Activated naive CD8-positive, alpha-beta T cell (primary cell): ENCODE measurements at regions not wholly inside any gene's neighbourhood (a gene's known extent, or its start where the extent isn't known, plus 50 kb on each side); places are given as distances from the start of the nearest gene placed in this dataset.

Experiments used
- H3K27ac Mint-ChIP-seq: one replicate; pipeline ENCODE4 v1.8.0; 2021; ENCODE audit warnings: mixed read lengths
- H3K27me3 Mint-ChIP-seq: one replicate; pipeline ENCODE4 v1.8.0; 2021; ENCODE audit warnings: mixed read lengths
- H3K36me3 Mint-ChIP-seq: one replicate; pipeline ENCODE4 v1.8.0; 2021; ENCODE audit warnings: mixed read lengths
- H3K4me1 Mint-ChIP-seq: one replicate; pipeline ENCODE4 v1.8.0; 2021; ENCODE audit warnings: low read depth, mixed read lengths
- H3K4me3 Mint-ChIP-seq: one replicate; pipeline ENCODE4 v1.8.0; 2021; ENCODE audit warnings: mild to moderate bottlenecking, mixed read lengths
- H3K9me3 Mint-ChIP-seq: one replicate; pipeline ENCODE4 v1.8.0; 2021; ENCODE audit warnings: low read depth, mixed read lengths

- Mint-ChIP-seq H3K27me3 (peaks cover 3% of the 10 kb centered on the region), H3K27ac (no peak overlapping the region), H3K9me3 (peaks cover 4% of the 10 kb centered on the region), H3K4me1 (no peaks in the 10 kb centered on the region), H3K4me3 (no peak overlapping the region), H3K36me3 (no peaks in the 10 kb centered on the region)
Observed at GRCh38 chr17:65455154-65455971, 106.1 kb downstream of the AXIN2 start.

DNA sequence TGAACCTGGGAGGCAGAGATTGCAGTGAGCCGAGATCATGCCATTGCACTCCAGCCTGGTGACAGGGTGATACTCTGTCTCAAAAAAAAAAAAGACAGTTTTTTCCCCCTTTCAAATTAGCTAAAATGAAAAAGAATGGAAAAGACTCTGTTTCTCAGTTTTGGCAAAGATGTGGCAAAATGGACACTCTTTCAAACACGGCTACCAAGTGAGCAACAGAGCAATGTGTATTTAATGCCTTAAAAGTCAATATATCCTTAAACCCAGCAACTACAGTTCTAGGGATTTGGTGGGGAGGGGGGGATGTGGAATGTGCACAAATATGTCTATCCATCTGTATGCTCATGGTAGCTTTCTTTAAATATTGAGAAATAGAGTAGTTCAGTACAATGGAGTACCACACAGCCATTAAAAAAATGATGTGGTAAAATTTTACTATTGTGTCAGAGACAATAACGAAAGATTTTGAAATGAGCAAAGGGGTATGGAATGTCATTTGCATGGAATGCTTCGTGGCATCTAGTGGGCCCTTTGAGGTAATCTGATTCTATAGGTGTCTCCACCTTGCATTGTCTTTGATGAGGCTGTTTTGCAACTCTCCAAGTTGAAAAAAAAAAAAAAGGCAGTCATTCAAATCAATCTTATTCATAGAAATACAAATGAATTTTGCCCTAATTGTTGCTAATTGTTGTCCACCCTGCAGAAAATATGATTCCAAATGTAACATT is 108.1 kb downstream of the AXIN2 start:
- H3K4me3 Mint-ChIP-seq: no peak overlapping the region
- H3K36me3 Mint-ChIP-seq: no peaks in the 10 kb centered on the region
- H3K27me3 Mint-ChIP-seq: no peaks in the 10 kb centered on the region
- peaks cover 4% of the 10 kb centered on the region for H3K9me3 Mint-ChIP-seq
- H3K27ac Mint-ChIP-seq: no peak overlapping the region
- no peaks in the 10 kb centered on the region for H3K4me1 Mint-ChIP-seq

GRCh38 chr17:65449495-65449894 is 112.0 kb downstream of the AXIN2 start:
- H3K4me3 Mint-ChIP-seq: no peak overlapping the region
- H3K9me3 Mint-ChIP-seq: peaks cover 4% of the 10 kb centered on the region
- no peaks in the 10 kb centered on the region for H3K27me3 Mint-ChIP-seq
- no peaks in the 10 kb centered on the region for H3K36me3 Mint-ChIP-seq
- no peaks in the 10 kb centered on the region for H3K4me1 Mint-ChIP-seq
- no peak overlapping the region for H3K27ac Mint-ChIP-seq

- Mint-ChIP-seq H3K9me3 (peaks cover 4% of the 10 kb centered on the region), H3K27me3 (peaks cover 4% of the 10 kb centered on the region), H3K4me1 (no peaks in the 10 kb centered on the region), H3K27ac (no peak overlapping the region), H3K4me3 (no peak overlapping the region), H3K36me3 (peaks cover 6% of the 10 kb centered on the region)
Observed at GRCh38 chr17:65447823-65448222, 113.6 kb downstream of the AXIN2 start.

- Mint-ChIP-seq H3K36me3 (peaks cover 6% of the 10 kb centered on the region), H3K27ac (no peak overlapping the region), H3K4me3 (no peak overlapping the region), H3K9me3 (peaks cover 4% of the 10 kb centered on the region), H3K4me1 (no peaks in the 10 kb centered on the region), H3K27me3 (peaks cover 4% of the 10 kb centered on the region)
Observed at GRCh38 chr17:65446838-65447526, 114.5 kb downstream of the AXIN2 start.

- Mint-ChIP-seq H3K27me3 (peaks cover 4% of the 10 kb centered on the region), H3K4me3 (no peak overlapping the region), H3K4me1 (no peaks in the 10 kb centered on the region), H3K27ac (no peak overlapping the region), H3K9me3 (no peaks in the 10 kb centered on the region), H3K36me3 (peaks cover 6% of the 10 kb centered on the region)
Observed at GRCh38 chr17:65446043-65446442, 115.4 kb downstream of the AXIN2 start.

DNA sequence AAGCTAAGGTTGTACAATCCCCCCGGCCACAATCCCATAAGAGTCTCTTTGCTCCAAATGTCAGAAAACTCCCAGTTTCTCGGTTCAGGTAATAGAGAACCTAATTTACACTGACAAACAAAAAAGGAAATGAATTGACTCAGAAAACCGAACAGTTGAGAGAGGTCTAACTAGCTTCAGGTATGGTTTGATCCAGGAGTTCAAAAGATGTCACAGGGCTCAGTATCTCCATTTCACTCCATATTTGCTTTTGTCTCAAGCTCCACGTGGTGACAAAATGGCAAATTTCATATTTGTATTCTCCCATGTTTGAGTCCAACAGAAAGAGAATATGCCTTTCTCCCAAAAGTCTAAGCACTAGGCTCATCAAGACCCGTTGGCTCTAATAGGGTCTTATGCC is 117.4 kb downstream of the AXIN2 start:
- Mint-ChIP-seq H3K27me3 (peaks cover 5% of the 10 kb centered on the region), H3K4me1 (no peaks in the 10 kb centered on the region), H3K4me3 (no peak overlapping the region), H3K36me3 (peaks cover 6% of the 10 kb centered on the region), H3K9me3 (no peaks in the 10 kb centered on the region), H3K27ac (no peak overlapping the region)

GRCh38 chr17:65442691-65443090 is 118.8 kb downstream of the AXIN2 start:
- H3K4me3 Mint-ChIP-seq: no peak overlapping the region
- H3K27me3 Mint-ChIP-seq: peaks cover 10% of the 10 kb centered on the region

GRCh38 chr17:65442250-65442649 is 119.2 kb downstream of the AXIN2 start:
- peaks cover 6% of the 10 kb centered on the region for H3K36me3 Mint-ChIP-seq
- no peaks in the 10 kb centered on the region for H3K9me3 Mint-ChIP-seq
- no peak overlapping the region for H3K4me3 Mint-ChIP-seq
- peaks cover 10% of the 10 kb centered on the region for H3K27me3 Mint-ChIP-seq
- no peak overlapping the region for H3K27ac Mint-ChIP-seq
- no peaks in the 10 kb centered on the region for H3K4me1 Mint-ChIP-seq

More at GRCh38 chr17:65442691-65443090, 118.8 kb downstream of the AXIN2 start:
- no peaks in the 10 kb centered on the region for H3K4me1 Mint-ChIP-seq
- H3K36me3 Mint-ChIP-seq: peaks cover 6% of the 10 kb centered on the region
- H3K9me3 Mint-ChIP-seq: no peaks in the 10 kb centered on the region
- no peak overlapping the region for H3K27ac Mint-ChIP-seq

GRCh38 chr17:65441053-65441605 is 120.3 kb downstream of the AXIN2 start:
- H3K4me1 Mint-ChIP-seq: no peaks in the 10 kb centered on the region
- peaks cover 6% of the 10 kb centered on the region for H3K36me3 Mint-ChIP-seq
- peaks cover 10% of the 10 kb centered on the region for H3K27me3 Mint-ChIP-seq
- H3K27ac Mint-ChIP-seq: peak overlapping the region; percentile 75
- no peaks in the 10 kb centered on the region for H3K9me3 Mint-ChIP-seq
- no peak overlapping the region for H3K4me3 Mint-ChIP-seq

DNA sequence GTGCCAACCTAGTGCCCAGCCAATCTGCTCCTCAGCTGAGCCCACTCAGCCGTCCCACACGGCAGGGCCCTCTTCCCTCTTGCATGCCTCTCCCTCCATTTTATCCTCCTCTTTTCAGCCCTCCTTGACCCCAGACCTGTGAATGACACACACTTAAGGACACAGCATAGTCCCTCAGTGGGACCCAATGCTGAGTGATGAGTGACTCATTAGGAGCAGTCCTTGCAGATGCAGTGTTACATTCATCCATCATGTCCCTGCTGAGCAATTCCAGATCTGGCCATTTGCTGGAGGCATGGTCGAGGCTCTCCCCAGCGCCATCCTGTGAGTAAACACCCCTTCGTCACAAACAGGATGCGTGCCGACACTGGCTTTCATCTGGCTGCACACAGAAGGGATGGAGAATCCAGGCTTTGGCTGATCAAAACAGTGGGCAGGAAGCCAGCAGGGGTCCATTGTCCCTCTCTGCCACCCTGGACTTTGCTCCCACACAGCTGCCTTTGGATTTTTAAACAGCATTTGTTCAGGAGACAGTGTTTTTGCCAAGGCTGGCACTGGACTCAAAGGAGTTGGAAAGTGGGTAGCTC is 122.6 kb downstream of the AXIN2 start:
- H3K36me3 Mint-ChIP-seq: peaks cover under 1% of the 10 kb centered on the region
- H3K27ac Mint-ChIP-seq: no peak overlapping the region
- H3K9me3 Mint-ChIP-seq: no peaks in the 10 kb centered on the region
- H3K4me3 Mint-ChIP-seq: no peak overlapping the region
- peaks cover 10% of the 10 kb centered on the region for H3K4me1 Mint-ChIP-seq
- H3K27me3 Mint-ChIP-seq: peaks cover 10% of the 10 kb centered on the region

GRCh38 chr17:65438173-65438572 is 123.3 kb downstream of the AXIN2 start:
- Mint-ChIP-seq H3K27ac (no peak overlapping the region), H3K4me3 (no peak overlapping the region), H3K9me3 (no peaks in the 10 kb centered on the region), H3K4me1 (peaks cover 16% of the 10 kb centered on the region), H3K36me3 (no peaks in the 10 kb centered on the region), H3K27me3 (peaks cover 8% of the 10 kb centered on the region)

GRCh38 chr17:65436871-65437270 is 124.6 kb downstream of the AXIN2 start:
- peaks cover 17% of the 10 kb centered on the region for H3K4me1 Mint-ChIP-seq
- H3K36me3 Mint-ChIP-seq: no peaks in the 10 kb centered on the region
- H3K27me3 Mint-ChIP-seq: peaks cover 8% of the 10 kb centered on the region
- no peaks in the 10 kb centered on the region for H3K9me3 Mint-ChIP-seq
- H3K4me3 Mint-ChIP-seq: no peak overlapping the region
- H3K27ac Mint-ChIP-seq: no peak overlapping the region

GRCh38 chr17:65434878-65435277 is 126.6 kb downstream of the AXIN2 start:
- Mint-ChIP-seq H3K4me3 (no peak overlapping the region), H3K4me1 (peaks cover 30% of the 10 kb centered on the region), H3K36me3 (no peaks in the 10 kb centered on the region), H3K27ac (no peak overlapping the region), H3K27me3 (peaks cover 8% of the 10 kb centered on the region), H3K9me3 (no peaks in the 10 kb centered on the region)
